H9 (cell line): ENCODE measurements at regions not wholly inside any gene's neighbourhood (a gene's known extent, or its start where the extent isn't known, plus 50 kb on each side); places are given as distances from the start of the nearest gene placed in this dataset.
A peak's percentile ranks its signal among the peaks of the same experiment; 100 is the strongest.

Experiments
- DNase-seq: peaks from one replicate; pipeline ENCODE4 v3.0.0-alpha.2; 2017
- H2AFZ ChIP-seq: one replicate; pipeline ENCODE4 v1.6.1; 2013; ENCODE audit warnings: mild to moderate bottlenecking, low read length, control low read depth, moderate library complexity
- H2AK5ac ChIP-seq: 2 replicates; pipeline ENCODE4 v1.6.1; 2013; ENCODE audit warnings: low read length, control low read depth, mixed read lengths; ENCODE audit not compliant: insufficient read length
- H2BK120ac ChIP-seq: one replicate; pipeline ENCODE4 v1.6.1; 2013; ENCODE audit warnings: low read depth, mild to moderate bottlenecking, low read length, control low read depth, inconsistent platforms; ENCODE audit not compliant: poor library complexity, severe bottlenecking
- H2BK12ac ChIP-seq: 2 replicates; pipeline ENCODE4 v1.6.1; 2013; ENCODE audit warnings: low read length, control low read depth, mixed read lengths, low read depth; ENCODE audit not compliant: insufficient read length
- H2BK15ac ChIP-seq: 2 replicates; pipeline ENCODE4 v1.6.1; 2013; ENCODE audit warnings: low read depth, low read length, control low read depth
- H2BK20ac ChIP-seq: one replicate; pipeline ENCODE4 v1.6.1; 2013; ENCODE audit warnings: low read depth, mild to moderate bottlenecking, low read length, control low read depth, inconsistent platforms; ENCODE audit not compliant: poor library complexity, severe bottlenecking
- H2BK5ac ChIP-seq: 2 replicates; pipeline ENCODE4 v1.6.1; 2013; ENCODE audit warnings: low read length, control low read depth, mixed read lengths; ENCODE audit not compliant: insufficient read length
- H3K14ac ChIP-seq: 2 replicates; pipeline ENCODE4 v1.6.1; 2013; ENCODE audit warnings: low read length, control low read depth; ENCODE audit not compliant: insufficient read depth
- H3K18ac ChIP-seq: 2 replicates; pipeline ENCODE4 v1.6.1; 2013; ENCODE audit warnings: low read depth, mild to moderate bottlenecking, mixed read lengths, low read length, control low read depth; ENCODE audit not compliant: insufficient read length
- H3K23ac ChIP-seq: 2 replicates; pipeline ENCODE4 v1.6.1; 2013; ENCODE audit warnings: low read length, control low read depth, mixed read lengths, low read depth; ENCODE audit not compliant: insufficient read length
- H3K23me2 ChIP-seq: 2 replicates; pipeline ENCODE4 v1.6.1; 2013; ENCODE audit warnings: low read depth, mild to moderate bottlenecking, mixed read lengths, low read length, control low read depth; ENCODE audit not compliant: insufficient read length, poor library complexity, severe bottlenecking
- H3K27ac ChIP-seq: 2 replicates; pipeline ENCODE4 v1.5.1; 2013; ENCODE audit warnings: low read length, control low read depth, mixed read lengths, low read depth; ENCODE audit not compliant: insufficient read length
- H3K27me3 ChIP-seq: 2 replicates; pipeline ENCODE4 v1.6.1; 2013; ENCODE audit warnings: low read length, control low read depth, inconsistent platforms; ENCODE audit not compliant: insufficient read depth
- H3K4ac ChIP-seq: 2 replicates; pipeline ENCODE4 v1.6.1; 2013; ENCODE audit warnings: low read depth, mild to moderate bottlenecking, control low read depth, inconsistent platforms, low read length, moderate library complexity
- H3K4me1 ChIP-seq: 2 replicates; pipeline ENCODE4 v1.6.1; 2013; ENCODE audit warnings: low read length, control low read depth, inconsistent platforms; ENCODE audit not compliant: insufficient read depth
- H3K4me2 ChIP-seq: 2 replicates; pipeline ENCODE4 v1.6.1; 2013; ENCODE audit warnings: low read length, control low read depth, mixed read lengths; ENCODE audit not compliant: insufficient read length, insufficient read depth
- H3K56ac ChIP-seq: 2 replicates; pipeline ENCODE4 v1.6.1; 2013; ENCODE audit warnings: low read depth, mild to moderate bottlenecking, mixed read lengths, low read length, control low read depth; ENCODE audit not compliant: insufficient read length
- H3K79me1 ChIP-seq: 2 replicates; pipeline ENCODE4 v1.6.1; 2013; ENCODE audit warnings: low read depth, mild to moderate bottlenecking, moderate library complexity, low read length, control low read depth, inconsistent platforms; ENCODE audit not compliant: insufficient read depth, poor library complexity, severe bottlenecking
- H3K79me2 ChIP-seq: 2 replicates; pipeline ENCODE4 v1.6.1; 2013; ENCODE audit warnings: low read length, control low read depth, inconsistent platforms; ENCODE audit not compliant: insufficient read depth
- H3K9ac ChIP-seq: 2 replicates; pipeline ENCODE4 v1.6.1; 2013; ENCODE audit warnings: low read length, control low read depth, mixed read lengths; ENCODE audit not compliant: insufficient read length; ENCODE audit errors: extremely low read depth
- H3K9me3 ChIP-seq: one replicate; pipeline ENCODE4 v1.6.1; 2013; ENCODE audit warnings: low read depth, low read length, inconsistent platforms; ENCODE audit not compliant: control insufficient read depth
- H3T11ph ChIP-seq: one replicate; pipeline ENCODE4 v1.6.1; 2013; ENCODE audit warnings: mild to moderate bottlenecking, low read length, control low read depth, inconsistent platforms
- H4K20me1 ChIP-seq: one replicate; pipeline ENCODE4 v1.6.1; 2013; ENCODE audit not compliant: control insufficient read depth, insufficient read length, insufficient read depth
- H4K5ac ChIP-seq: 2 replicates; pipeline ENCODE4 v1.6.1; 2013; ENCODE audit warnings: low read depth, mild to moderate bottlenecking, mixed read lengths, low read length, control low read depth; ENCODE audit not compliant: insufficient read length
- H4K8ac ChIP-seq: replicated peaks from 2 replicates; pipeline ENCODE4 v1.6.1; 2013; ENCODE audit warnings: low read length, control low read depth, mixed read lengths, low read depth; ENCODE audit not compliant: insufficient read length
- H4K91ac ChIP-seq: 2 replicates; pipeline ENCODE4 v1.6.1; 2013; ENCODE audit warnings: low read depth, mild to moderate bottlenecking, moderate library complexity, mixed read lengths, low read length, control low read depth; ENCODE audit not compliant: insufficient read length
- H3K27ac Mint-ChIP-seq, 3 experiments: 2 replicates in 2 of 3; 3 replicates in 1 of 3; pipeline ENCODE4 v1.8.0; 2020 to 2021; ENCODE audit warnings: mixed read lengths in 3 of 3, mild to moderate bottlenecking in 1 of 3, moderate library complexity in 1 of 3
- H3K27me3 Mint-ChIP-seq: 2 replicates; pipeline ENCODE4 v1.8.0; 2021; ENCODE audit warnings: low read depth, mild to moderate bottlenecking, moderate library complexity, mixed read lengths
- H3K36me3 Mint-ChIP-seq, 3 experiments: 2 replicates in 2 of 3; 3 replicates in 1 of 3; pipeline ENCODE4 v1.8.0; 2020 to 2021; ENCODE audit warnings: low read depth in 3 of 3, mixed read lengths in 3 of 3; ENCODE audit not compliant: insufficient read depth in 1 of 3
- H3K4me1 Mint-ChIP-seq, 2 experiments: 2 replicates each; pipeline ENCODE4 v1.8.0; 2020; ENCODE audit warnings: mixed read lengths in 2 of 2
- H3K4me3 Mint-ChIP-seq, 2 experiments: 2 replicates in 1 of 2; 3 replicates in 1 of 2; pipeline ENCODE4 v1.8.0; 2020 to 2021; ENCODE audit warnings: mild to moderate bottlenecking in 2 of 2, mixed read lengths in 2 of 2, moderate library complexity in 1 of 2
- H3K9me3 Mint-ChIP-seq, 2 experiments: 2 replicates in 1 of 2; 3 replicates in 1 of 2; pipeline ENCODE4 v1.8.0; 2020; ENCODE audit warnings: mild to moderate bottlenecking in 2 of 2, mixed read lengths in 2 of 2, moderate library complexity in 1 of 2
- CTCF ChIP-seq: fragments of 200-600 bp; sonication (generic); conservative IDR thresholded peaks from 3 replicates; pipeline ENCODE4 v1.8.0; 2021; ENCODE audit warnings: antibody characterized with exemption, mild to moderate bottlenecking
- WGBS: extraction: QIAGEN DNeasy Blood & Tissue Kit; methylation state at CpG from one replicate; pipeline ENCODE4 v1.1.7; 2013; ENCODE audit warnings: missing lambda C conversion rate, low lambda C conversion rate, mixed read lengths; ENCODE audit not compliant: insufficient read length; ENCODE audit errors: extremely low coverage; 5-methylcytosine and 5-hydroxymethylcytosine counted together

GRCh38 chr2:235279965-235280364 lies 213.9 kb upstream of the AGAP1 start:
- no CpG with 5 or more reads among the region's 1 CpG for WGBS
- peaks cover under 1 to 2% of the 10 kb centered on the region in 2 experiments; a peak in 2 of 5 replicates for H3K9me3 Mint-ChIP-seq

More at GRCh38 chr2:235279965-235280364, 213.9 kb upstream of the AGAP1 start:
- no peak overlapping the region for H2BK5ac ChIP-seq
- no peaks in the 10 kb centered on the region for H3K23me2 ChIP-seq
- H2BK15ac ChIP-seq = no peak overlapping the region
- H3K27ac ChIP-seq = no peak overlapping the region
- no peak overlapping the region for H3K56ac ChIP-seq
- no peaks in the 10 kb centered on the region for H3K4me1 ChIP-seq
- H4K20me1 ChIP-seq = no peaks in the 10 kb centered on the region
- no peaks in the 10 kb centered on the region for H3K79me1 ChIP-seq
- no peak overlapping the region for H4K5ac ChIP-seq
- H3K9me3 ChIP-seq = no peaks in the 10 kb centered on the region
- Mint-ChIP-seq H3K4me1 (no peaks in the 10 kb centered on the region), H3K27me3 (no peaks in the 10 kb centered on the region; the same call in 1 of the 2 replicates), H3K4me3 (no peak overlapping the region), H3K27ac (peak overlapping the region in 1 of 3 experiments; percentile 29; a peak in 1 of 7 replicates), H3K36me3 (no peaks in the 10 kb centered on the region; a peak in 1 of 7 replicates)
- TF ChIP-seq CTCF = no peak
- H3K4ac ChIP-seq = no peak overlapping the region
- no peak for DNase-seq
- no peak overlapping the region for H3K4me2 ChIP-seq
- H2BK12ac ChIP-seq = no peak overlapping the region
- no peak overlapping the region for H3K14ac ChIP-seq
- H3K23ac ChIP-seq = no peak overlapping the region
- H3K18ac ChIP-seq = no peak overlapping the region
- H3K9ac ChIP-seq = no peak overlapping the region
- no peak overlapping the region for H3T11ph ChIP-seq
- H4K8ac ChIP-seq = no peak overlapping the region
- H3K27me3 ChIP-seq = no peaks in the 10 kb centered on the region
- H2AK5ac ChIP-seq = no peak overlapping the region
- H3K79me2 ChIP-seq = no peaks in the 10 kb centered on the region; the same call in 1 of the 2 replicates
- no peak overlapping the region for H2AFZ ChIP-seq
- H2BK20ac ChIP-seq = no peak overlapping the region
- no peak overlapping the region for H4K91ac ChIP-seq
- no peak overlapping the region for H2BK120ac ChIP-seq
